PC-3 (cell line): ENCODE measurements at regions not wholly inside any gene's neighbourhood (a gene's known extent, or its start where the extent isn't known, plus 50 kb on each side); places are given as distances from the start of the nearest gene placed in this dataset.
"Not testable (repeated sequence)": the region's sequence is repeated elsewhere in the genome, so short reads cannot be mapped to it uniquely, and the experiment has no call there.

Source experiments
- CTCF ChIP-seq: fragments of 300-600 bp; sonication (generic); conservative IDR thresholded peaks from 2 replicates; pipeline ENCODE4 v1.5.1; 2017; ENCODE audit warnings: antibody characterized with exemption, low read depth, mild to moderate bottlenecking, low read length
- EZH2 ChIP-seq: fragments of 300-600 bp; sonication (generic); IDR thresholded peaks from one replicate; pipeline ENCODE4 v1.6.1; 2017; ENCODE audit warnings: antibody characterized with exemption, mild to moderate bottlenecking, low read length; ENCODE audit not compliant: unreplicated experiment
- EZH2phosphoT487 ChIP-seq: fragments of 300-600 bp; sonication (generic); IDR thresholded peaks from 2 replicates; pipeline ENCODE4 v1.6.1; 2018; ENCODE audit warnings: mild to moderate bottlenecking, antibody characterized with exemption, low read length, borderline replicate concordance

DNA sequence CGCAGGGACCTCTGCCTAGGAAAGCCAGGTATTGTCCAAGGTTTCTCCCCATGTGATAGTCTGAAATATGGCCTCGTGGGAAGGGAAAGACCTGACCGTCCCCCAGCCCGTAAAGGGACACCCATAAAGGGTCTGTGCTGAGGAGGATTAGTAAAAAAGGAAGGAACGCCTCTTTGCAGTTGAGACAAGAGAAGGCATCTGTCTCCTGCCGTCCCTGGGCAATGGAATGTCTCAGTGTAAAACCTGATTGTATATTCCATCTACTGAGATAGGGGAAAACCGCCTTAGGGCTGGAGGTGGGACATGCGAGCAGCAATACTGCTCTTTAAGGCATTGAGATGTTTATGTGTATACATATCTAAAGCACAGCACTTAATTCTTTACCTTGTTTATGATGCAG is 188.2 kb upstream of the LRIG3 start:
- TF ChIP-seq CTCF, EZH2, EZH2phosphoT487: not testable (repeated sequence)
